OCI-LY1 (cell line): ENCODE measurements at regions not wholly inside any gene's neighbourhood (a gene's known extent, or its start where the extent isn't known, plus 50 kb on each side); places are given as distances from the start of the nearest gene placed in this dataset.

ENCODE experiments used
- H2AFZ ChIP-seq: fragments of 200-600 bp; sonication (generic), shearing (Covaris generic); 2 replicates; pipeline ENCODE4 v1.6.0; 2014; ENCODE audit warnings: antibody characterized with exemption, mild to moderate bottlenecking, low read length
- H3F3A ChIP-seq: fragments of 200-600 bp; sonication (generic), shearing (Covaris generic); 2 replicates; pipeline ENCODE4 v1.6.0; 2014; ENCODE audit warnings: mild to moderate bottlenecking, antibody characterized with exemption, low read length, moderate library complexity; ENCODE audit not compliant: insufficient read depth
- H3K27ac ChIP-seq: fragments of 200-600 bp; sonication (generic); 2 replicates; pipeline ENCODE4 v1.5.1; 2014; ENCODE audit warnings: low read length, mixed run types, mild to moderate bottlenecking, low read depth; ENCODE audit not compliant: poor library complexity, severe bottlenecking
- H3K27me3 ChIP-seq: fragments of 200-600 bp; sonication (generic); 2 replicates; pipeline ENCODE4 v1.6.0; 2014; ENCODE audit warnings: antibody characterized with exemption, mild to moderate bottlenecking, low read length, moderate library complexity; ENCODE audit not compliant: insufficient read depth
- H3K36me3 ChIP-seq: fragments of 200-600 bp; sonication (generic); 2 replicates; pipeline ENCODE4 v1.6.1; 2014; ENCODE audit warnings: mild to moderate bottlenecking, antibody characterized with exemption, low read length, moderate library complexity, mixed read lengths; ENCODE audit not compliant: insufficient read depth
- H3K4me1 ChIP-seq: fragments of 200-600 bp; sonication (generic); 2 replicates; pipeline ENCODE4 v1.5.1; 2014; ENCODE audit warnings: mild to moderate bottlenecking, low read length, moderate library complexity; ENCODE audit not compliant: insufficient read depth, severe bottlenecking
- H3K4me2 ChIP-seq: fragments of 200-600 bp; sonication (generic), shearing (Covaris generic); 2 replicates; pipeline ENCODE4 v1.6.1; 2014; ENCODE audit warnings: low read length
- H3K4me3 ChIP-seq: fragments of 200-600 bp; sonication (generic); 2 replicates; pipeline ENCODE4 v1.5.1; 2014; ENCODE audit warnings: low read length, low read depth, mild to moderate bottlenecking, mixed read lengths; ENCODE audit not compliant: poor library complexity, severe bottlenecking
- H3K79me2 ChIP-seq: fragments of 200-600 bp; shearing (Covaris generic); 2 replicates; pipeline ENCODE4 v1.6.1; 2016; ENCODE audit warnings: mixed run types, low read length, mixed read lengths; ENCODE audit not compliant: insufficient read depth
- H3K9ac ChIP-seq: fragments of 200-600 bp; sonication (generic), shearing (Covaris generic); 2 replicates; pipeline ENCODE4 v1.6.1; 2014; ENCODE audit warnings: mild to moderate bottlenecking, low read length, mixed read lengths
- H3K9me2 ChIP-seq: fragments of 200-600 bp; sonication (generic), shearing (Covaris generic); 2 replicates; pipeline ENCODE4 v1.6.1; 2014; ENCODE audit warnings: low read depth, mild to moderate bottlenecking, low read length, mixed read lengths
- H3K9me3 ChIP-seq: fragments of 200-600 bp; shearing (Covaris generic); 2 replicates; pipeline ENCODE4 v1.6.1; 2014; ENCODE audit warnings: low read length, mixed read lengths
- H4K20me1 ChIP-seq: fragments of 200-600 bp; sonication (generic), shearing (Covaris generic); 2 replicates; pipeline ENCODE4 v1.6.0; 2016; ENCODE audit warnings: mild to moderate bottlenecking, low read length; ENCODE audit not compliant: insufficient read depth
- CTCF ChIP-seq: fragments of 200-600 bp; sonication (generic), shearing (Covaris generic); IDR thresholded peaks from 2 replicates; pipeline ENCODE4 v1.5.1; 2017; ENCODE audit warnings: mild to moderate bottlenecking, antibody characterized with exemption, low read length, moderate library complexity, mixed read lengths
- EZH2 ChIP-seq: fragments of 200-600 bp; sonication (generic), shearing (Covaris generic); IDR thresholded peaks from 2 replicates; pipeline ENCODE4 v1.8.0; 2017; ENCODE audit warnings: borderline replicate concordance, mixed run types, mild to moderate bottlenecking, antibody characterized with exemption, low read length, moderate library complexity, mixed read lengths

GRCh38 chr4:110675426-110675825 is 52.5 kb upstream of the PITX2 start:
- H3K36me3 ChIP-seq = no peaks in the 10 kb centered on the region

GRCh38 chr4:110676241-110676640 is 53.4 kb upstream of the PITX2 start:
- no peak overlapping the region for H3K4me2 ChIP-seq
- no peak overlapping the region for H3K27ac ChIP-seq
- no peaks in the 10 kb centered on the region for H3K36me3 ChIP-seq
- H3K27me3 ChIP-seq = no peaks in the 10 kb centered on the region
- no peak overlapping the region for H2AFZ ChIP-seq
- TF ChIP-seq EZH2 (no peak), CTCF (no peak)
- no peaks in the 10 kb centered on the region for H3F3A ChIP-seq
- H3K9ac ChIP-seq = no peak overlapping the region
- H4K20me1 ChIP-seq = no peaks in the 10 kb centered on the region
- H3K4me1 ChIP-seq = no peaks in the 10 kb centered on the region
- H3K9me3 ChIP-seq = no peaks in the 10 kb centered on the region
- H3K9me2 ChIP-seq = no peaks in the 10 kb centered on the region
- no peak overlapping the region for H3K4me3 ChIP-seq
- no peaks in the 10 kb centered on the region for H3K79me2 ChIP-seq

More at GRCh38 chr4:110675426-110675825, 52.5 kb upstream of the PITX2 start:
- H3K4me2 ChIP-seq = no peak overlapping the region
- H2AFZ ChIP-seq = no peak overlapping the region
- no peaks in the 10 kb centered on the region for H3K9me3 ChIP-seq
- H3K79me2 ChIP-seq = no peaks in the 10 kb centered on the region
- no peaks in the 10 kb centered on the region for H3F3A ChIP-seq
- no peaks in the 10 kb centered on the region for H4K20me1 ChIP-seq
- H3K9me2 ChIP-seq = no peaks in the 10 kb centered on the region
- no peak overlapping the region for H3K9ac ChIP-seq
- no peaks in the 10 kb centered on the region for H3K4me1 ChIP-seq
- TF ChIP-seq EZH2 (no peak), CTCF (no peak)
- H3K27me3 ChIP-seq = no peaks in the 10 kb centered on the region
- no peak overlapping the region for H3K27ac ChIP-seq
- H3K4me3 ChIP-seq = no peak overlapping the region

- Histone ChIP-seq H3K4me2 (no peak overlapping the region), H3K27ac (no peak overlapping the region)
- no peak for TF ChIP-seq CTCF
- no peak for TF ChIP-seq EZH2
Observed at GRCh38 chr4:110678517-110679227, 55.8 kb upstream of the PITX2 start.

More at GRCh38 chr4:110678517-110679227, 55.8 kb upstream of the PITX2 start:
- Histone ChIP-seq H3K27me3 (no peaks in the 10 kb centered on the region), H3K4me3 (no peak overlapping the region), H3K4me1 (no peaks in the 10 kb centered on the region), H3F3A (no peaks in the 10 kb centered on the region), H3K36me3 (no peaks in the 10 kb centered on the region; the same call in 1 of the 2 replicates), H3K9ac (no peak overlapping the region), H3K9me3 (no peaks in the 10 kb centered on the region), H3K9me2 (no peaks in the 10 kb centered on the region), H4K20me1 (no peaks in the 10 kb centered on the region), H2AFZ (no peak overlapping the region), H3K79me2 (no peaks in the 10 kb centered on the region)
